ENCODE measurements at regions not wholly inside any gene's neighbourhood (a gene's known extent, or its start where the extent isn't known, plus 50 kb on each side); places are given as distances from the start of the nearest gene placed in this dataset.

GRCh38 chr3:164479406-164479805 is 598.9 kb downstream of the SI start:
- Histone ChIP-seq H4K91ac (ENCODE audit: insufficient read length, low read depth, low read length) (no peak overlapping the region), H4K8ac (replicated peaks; ENCODE audit: insufficient read length, low read depth, low read length) (no peak overlapping the region), H3K9ac (ENCODE audit: extremely low read depth, insufficient read length, low read length) (no peak overlapping the region), H3K9me3 (ENCODE audit: control insufficient read depth, low read depth, low read length) (no peaks in the 10 kb centered on the region), H3K79me1 (ENCODE audit: insufficient read depth, low read depth, low read length, poor library complexity, severe bottlenecking) (no peaks in the 10 kb centered on the region), H2BK15ac (ENCODE audit: low read depth, low read length) (no peak overlapping the region), H3K4me2 (ENCODE audit: insufficient read depth, insufficient read length, low read length) (no peak overlapping the region), H3K27ac (ENCODE audit: insufficient read length, low read depth, low read length) (no peak overlapping the region), H2AK5ac (ENCODE audit: insufficient read length, low read length) (no peak overlapping the region), H4K20me1 (ENCODE audit: control insufficient read depth, insufficient read depth, insufficient read length) (no peaks in the 10 kb centered on the region), H3K4me1 (ENCODE audit: insufficient read depth, low read length) (no peaks in the 10 kb centered on the region), H2BK12ac (ENCODE audit: insufficient read length, low read depth, low read length) (no peak overlapping the region), H2BK20ac (ENCODE audit: low read depth, low read length, poor library complexity, severe bottlenecking) (no peak overlapping the region), H3T11ph (ENCODE audit: low read length) (no peak overlapping the region), H3K23me2 (ENCODE audit: insufficient read length, low read depth, low read length, poor library complexity, severe bottlenecking) (no peaks in the 10 kb centered on the region), H3K27me3 (ENCODE audit: insufficient read depth, low read length) (no peaks in the 10 kb centered on the region), H3K14ac (ENCODE audit: insufficient read depth, low read length) (no peak overlapping the region), H4K5ac (ENCODE audit: insufficient read length, low read depth, low read length) (no peak overlapping the region), H3K56ac (ENCODE audit: insufficient read length, low read depth, low read length) (no peak overlapping the region), H2AFZ (ENCODE audit: low read length) (no peak overlapping the region), H3K4ac (ENCODE audit: low read depth, low read length) (no peak overlapping the region), H2BK120ac (ENCODE audit: low read depth, low read length, poor library complexity, severe bottlenecking) (no peak overlapping the region), H2BK5ac (ENCODE audit: insufficient read length, low read length) (no peak overlapping the region), H3K18ac (ENCODE audit: insufficient read length, low read depth, low read length) (no peak overlapping the region), H3K23ac (ENCODE audit: insufficient read length, low read depth, low read length) (no peak overlapping the region), H3K79me2 (ENCODE audit: insufficient read depth, low read length) (no peaks in the 10 kb centered on the region)
- Mint-ChIP-seq H3K27me3 (ENCODE audit: low read depth) (no peaks in the 10 kb centered on the region), H3K27ac (no peak overlapping the region), H3K36me3 (ENCODE audit: insufficient read depth in 1 of 3, low read depth in 3 of 3) (no peaks in the 10 kb centered on the region), H3K4me1 (no peaks in the 10 kb centered on the region), H3K9me3 (no peaks in the 10 kb centered on the region), H3K4me3 (no peak overlapping the region)
- WGBS (ENCODE audit: extremely low coverage, insufficient read length, low lambda C conversion rate), result no CpG with 5 or more reads among the region's 1 CpG
- no peak for DNase-seq
- TF ChIP-seq CTCF (conservative IDR thresholded peaks at IDR 0.05), result no peak
